ENCODE measurements at regions not wholly inside any gene's neighbourhood (a gene's known extent, or its start where the extent isn't known, plus 50 kb on each side); places are given as distances from the start of the nearest gene placed in this dataset.

GRCh38 chr3:66800941-66801545 lies 197.1 kb upstream of the KBTBD8 start:
- TF ChIP-seq MAX (IDR thresholded peaks at IDR 0.05) (no peak), FOSL1 (IDR thresholded peaks at IDR 0.05; ENCODE audit: insufficient read depth, low read depth, low read length) (no peak), CTCF (IDR thresholded peaks at IDR 0.05; ENCODE audit: control extremely low read depth in 1 of 3, insufficient read depth in 1 of 3, low read depth in 1 of 3, low read length in 3 of 3) (no peak), POLR2AphosphoS5 (IDR thresholded peaks at IDR 0.05; ENCODE audit: low read depth, low read length) (no peak), ATF3 (IDR thresholded peaks at IDR 0.05; ENCODE audit: insufficient read depth, low read depth, low read length) (no peak)

All from H1 (cell line).